MM.1S (cell line): ENCODE measurements at regions not wholly inside any gene's neighbourhood (a gene's known extent, or its start where the extent isn't known, plus 50 kb on each side); places are given as distances from the start of the nearest gene placed in this dataset.
A peak's percentile ranks its signal among the peaks of the same experiment; 100 is the strongest.

ENCODE experiments used
- DNase-seq: peaks from one replicate; pipeline ENCODE4 v3.0.0-alpha.2; 2015
- H2AFZ ChIP-seq: fragments of 300-600 bp; sonication (generic); 2 replicates; pipeline ENCODE4 v1.6.0; 2016; ENCODE audit warnings: antibody characterized with exemption, low read length
- H3F3A ChIP-seq: fragments of 300-600 bp; sonication (generic); 2 replicates; pipeline ENCODE4 v1.6.1; 2016; ENCODE audit warnings: mild to moderate bottlenecking, antibody characterized with exemption, low read length, moderate library complexity, mixed read lengths; ENCODE audit not compliant: insufficient read depth
- H3K27ac ChIP-seq: fragments of 300-600 bp; sonication (generic); 2 replicates; pipeline ENCODE4 v1.5.1; 2016; ENCODE audit warnings: mild to moderate bottlenecking, low read length
- H3K27me3 ChIP-seq: fragments of 300-600 bp; sonication (generic); replicated peaks from 2 replicates; pipeline ENCODE4 v1.6.0; 2016; ENCODE audit warnings: low read length; ENCODE audit not compliant: insufficient read depth
- H3K36me3 ChIP-seq: fragments of 300-600 bp; sonication (generic); replicated peaks from 2 replicates; pipeline ENCODE4 v1.6.1; 2016; ENCODE audit warnings: mild to moderate bottlenecking, low read length, mixed read lengths; ENCODE audit not compliant: insufficient read depth
- H3K4me1 ChIP-seq: fragments of 300-600 bp; sonication (generic); 2 replicates; pipeline ENCODE4 v1.6.1; 2016; ENCODE audit warnings: low read length, mixed read lengths
- H3K4me2 ChIP-seq: fragments of 300-600 bp; sonication (generic); 2 replicates; pipeline ENCODE4 v1.6.0; 2016; ENCODE audit warnings: low read depth, low read length
- H3K4me3 ChIP-seq: fragments of 300-600 bp; sonication (generic); 2 replicates; pipeline ENCODE4 v1.5.1; 2016; ENCODE audit warnings: low read length, mixed read lengths
- H3K79me2 ChIP-seq: fragments of 300-600 bp; sonication (generic); 2 replicates; pipeline ENCODE4 v1.6.1; 2016; ENCODE audit warnings: mixed run types, low read length, mixed read lengths
- H3K9ac ChIP-seq: fragments of 300-600 bp; sonication (generic); 2 replicates; pipeline ENCODE4 v1.6.1; 2016; ENCODE audit warnings: low read length, mixed read lengths
- H3K9me2 ChIP-seq: fragments of 300-600 bp; sonication (generic); replicated peaks from 2 replicates; pipeline ENCODE4 v1.6.1; 2016; ENCODE audit warnings: mild to moderate bottlenecking, low read length, mixed read lengths; ENCODE audit not compliant: insufficient read depth
- H3K9me3 ChIP-seq: fragments of 300-600 bp; sonication (generic); replicated peaks from 2 replicates; pipeline ENCODE4 v1.6.1; 2016; ENCODE audit warnings: mild to moderate bottlenecking, low read length, mixed read lengths; ENCODE audit not compliant: insufficient read depth
- H4K20me1 ChIP-seq: fragments of 300-600 bp; sonication (generic); 2 replicates; pipeline ENCODE4 v1.6.1; 2016; ENCODE audit warnings: mild to moderate bottlenecking, low read length, moderate library complexity, mixed read lengths; ENCODE audit not compliant: insufficient read depth
- CTCF ChIP-seq: fragments of 300-600 bp; sonication (generic); IDR thresholded peaks from 2 replicates; pipeline ENCODE4 v1.5.1; 2016; ENCODE audit warnings: antibody characterized with exemption, low read length, mixed read lengths
- EZH2 ChIP-seq: fragments of 300-600 bp; sonication (generic); optimal IDR thresholded peaks from 2 replicates; pipeline ENCODE3; 2017; ENCODE audit warnings: low read depth, mild to moderate bottlenecking, antibody characterized with exemption, low read length, mixed read lengths
- EZH2phosphoT487 ChIP-seq: fragments of 300-600 bp; sonication (generic); IDR thresholded peaks from 2 replicates; pipeline ENCODE4 v1.6.1; 2018; ENCODE audit warnings: antibody characterized with exemption, low read length

GRCh38 chr2:150295544-150295943 lies 191.9 kb downstream of the RND3 start:
- Histone ChIP-seq H3F3A (no peaks in the 10 kb centered on the region), H2AFZ (no peak overlapping the region), H3K36me3 (no peaks in the 10 kb centered on the region), H3K27me3 (no peaks in the 10 kb centered on the region), H3K79me2 (no peaks in the 10 kb centered on the region), H3K9ac (no peak overlapping the region), H3K9me3 (no peaks in the 10 kb centered on the region), H4K20me1 (no peaks in the 10 kb centered on the region), H3K4me1 (peaks cover 9% of the 10 kb centered on the region), H3K4me3 (no peak overlapping the region), H3K4me2 (peak overlapping the region; percentile 26; the same call in 1 of the 2 replicates), H3K9me2 (no peaks in the 10 kb centered on the region), H3K27ac (no peak overlapping the region)
- TF ChIP-seq EZH2phosphoT487 (no peak), EZH2 (no peak), CTCF (no peak)
- DNase-seq: no peak

- Histone ChIP-seq H3K79me2 (no peaks in the 10 kb centered on the region), H3K4me3 (no peak overlapping the region), H2AFZ (no peak overlapping the region)
Measured at GRCh38 chr2:150293771-150294170, 193.7 kb downstream of the RND3 start.

GRCh38 chr2:150292807-150293206 lies 194.7 kb downstream of the RND3 start:
- Histone ChIP-seq H3K27ac (no peak overlapping the region), H3K27me3 (no peaks in the 10 kb centered on the region), H3K36me3 (no peaks in the 10 kb centered on the region), H3F3A (no peaks in the 10 kb centered on the region), H3K9ac (no peak overlapping the region), H3K4me3 (no peak overlapping the region), H3K4me1 (peaks cover 9% of the 10 kb centered on the region), H2AFZ (no peak overlapping the region), H4K20me1 (no peaks in the 10 kb centered on the region), H3K9me3 (no peaks in the 10 kb centered on the region), H3K4me2 (no peak overlapping the region), H3K79me2 (no peaks in the 10 kb centered on the region), H3K9me2 (no peaks in the 10 kb centered on the region)
- DNase-seq: no peak
- TF ChIP-seq EZH2 (no peak), EZH2phosphoT487 (no peak), CTCF (no peak)

More at GRCh38 chr2:150293771-150294170, 193.7 kb downstream of the RND3 start:
- H4K20me1 ChIP-seq: no peaks in the 10 kb centered on the region
- TF ChIP-seq EZH2phosphoT487 (no peak), CTCF (no peak), EZH2 (no peak)
- H3K4me2 ChIP-seq: no peak overlapping the region
- H3K9me2 ChIP-seq: no peaks in the 10 kb centered on the region
- H3K27ac ChIP-seq: no peak overlapping the region
- no peaks in the 10 kb centered on the region for H3F3A ChIP-seq
- H3K36me3 ChIP-seq: no peaks in the 10 kb centered on the region
- H3K9me3 ChIP-seq: no peaks in the 10 kb centered on the region
- no peak for DNase-seq
- no peaks in the 10 kb centered on the region for H3K27me3 ChIP-seq
- peaks cover 9% of the 10 kb centered on the region for H3K4me1 ChIP-seq
- no peak overlapping the region for H3K9ac ChIP-seq
